Erythroblast (primary cell): ENCODE measurements at regions not wholly inside any gene's neighbourhood (a gene's known extent, or its start where the extent isn't known, plus 50 kb on each side); places are given as distances from the start of the nearest gene placed in this dataset.

Experiments
- GATA1 ChIP-seq: IDR thresholded peaks from 2 replicates; pipeline ENCODE4 v1.6.1; 2011; ENCODE audit warnings: low read depth, mild to moderate bottlenecking, control low read depth, low read length, moderate library complexity
- POLR2A ChIP-seq: IDR thresholded peaks from 2 replicates; pipeline ENCODE4 v1.6.1; 2011; ENCODE audit warnings: mild to moderate bottlenecking, low read length

GRCh38 chr19:33950091-33950750 is 153.6 kb downstream of the KCTD15 start:
- no peak for TF ChIP-seq GATA1
- TF ChIP-seq POLR2A: no peak
